ENCODE measurements at regions not wholly inside any gene's neighbourhood (a gene's known extent, or its start where the extent isn't known, plus 50 kb on each side); places are given as distances from the start of the nearest gene placed in this dataset.
"Not testable (repeated sequence)": the region's sequence is repeated elsewhere in the genome, so short reads cannot be mapped to it uniquely, and the experiment has no call there.

DNA sequence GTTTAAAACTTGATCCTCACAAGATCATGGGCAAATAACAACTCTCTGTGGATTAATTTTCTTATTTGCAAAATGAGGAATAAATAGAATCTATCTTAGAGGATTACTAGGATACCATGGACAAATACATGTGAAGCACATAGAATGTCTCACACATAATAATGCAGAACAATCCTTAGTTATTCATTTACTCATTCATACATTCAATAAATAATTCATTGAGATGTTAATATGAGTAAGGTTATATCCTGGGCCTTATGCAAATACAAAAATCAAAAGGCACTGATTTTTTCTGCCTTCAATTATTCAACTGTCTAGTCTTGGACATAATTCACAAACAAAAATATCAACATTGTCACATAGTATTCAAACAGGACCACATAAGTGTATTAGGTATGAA lies 654.1 kb downstream of the MECOM start:
- H3K36me3 Mint-ChIP-seq = no peaks in the 10 kb centered on the region
- H3K9me3 Mint-ChIP-seq = no peaks in the 10 kb centered on the region
- H3K4me3 Mint-ChIP-seq = no peak overlapping the region
- DNase-seq (ENCODE audit: extremely low spot score, unreplicated experiment) = no peak
- H3K27ac Mint-ChIP-seq = no peak overlapping the region
- TF ChIP-seq, protein P1, sequence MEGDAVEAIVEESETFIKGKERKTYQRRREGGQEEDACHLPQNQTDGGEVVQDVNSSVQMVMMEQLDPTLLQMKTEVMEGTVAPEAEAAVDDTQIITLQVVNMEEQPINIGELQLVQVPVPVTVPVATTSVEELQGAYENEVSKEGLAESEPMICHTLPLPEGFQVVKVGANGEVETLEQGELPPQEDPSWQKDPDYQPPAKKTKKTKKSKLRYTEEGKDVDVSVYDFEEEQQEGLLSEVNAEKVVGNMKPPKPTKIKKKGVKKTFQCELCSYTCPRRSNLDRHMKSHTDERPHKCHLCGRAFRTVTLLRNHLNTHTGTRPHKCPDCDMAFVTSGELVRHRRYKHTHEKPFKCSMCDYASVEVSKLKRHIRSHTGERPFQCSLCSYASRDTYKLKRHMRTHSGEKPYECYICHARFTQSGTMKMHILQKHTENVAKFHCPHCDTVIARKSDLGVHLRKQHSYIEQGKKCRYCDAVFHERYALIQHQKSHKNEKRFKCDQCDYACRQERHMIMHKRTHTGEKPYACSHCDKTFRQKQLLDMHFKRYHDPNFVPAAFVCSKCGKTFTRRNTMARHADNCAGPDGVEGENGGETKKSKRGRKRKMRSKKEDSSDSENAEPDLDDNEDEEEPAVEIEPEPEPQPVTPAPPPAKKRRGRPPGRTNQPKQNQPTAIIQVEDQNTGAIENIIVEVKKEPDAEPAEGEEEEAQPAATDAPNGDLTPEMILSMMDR (conservative IDR thresholded peaks at IDR 0.05) = no peak
- H3K4me1 Mint-ChIP-seq (ENCODE audit: unreplicated experiment) = no peaks in the 10 kb centered on the region
- H3K27me3 Mint-ChIP-seq = peaks cover 1% of the 10 kb centered on the region

DNA sequence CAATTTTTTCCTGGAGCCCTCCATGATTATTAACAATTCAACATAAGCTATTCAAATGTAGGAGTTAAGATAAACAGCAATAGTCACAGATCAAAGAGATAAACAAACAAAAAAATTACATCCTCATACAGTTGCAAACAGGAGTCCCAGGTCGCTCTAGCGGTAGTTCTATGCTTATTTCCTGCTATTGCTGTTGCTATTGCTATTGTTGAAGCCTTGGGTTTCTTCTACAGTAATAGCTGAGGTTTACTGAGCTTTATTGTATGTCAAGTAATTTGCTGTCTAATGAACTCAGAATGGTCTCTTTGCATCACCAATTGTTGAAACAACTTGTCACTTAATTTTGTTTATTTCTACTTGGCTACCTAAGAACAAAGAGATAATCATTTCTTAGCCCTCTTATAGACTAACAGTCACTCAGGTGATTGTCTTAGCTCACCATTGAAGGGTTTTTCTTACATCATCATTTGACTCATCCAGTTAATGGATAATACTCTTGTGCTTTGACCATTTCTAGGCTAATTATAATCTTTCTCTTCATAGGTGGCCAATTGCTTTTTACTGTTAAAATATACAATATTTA lies 654.6 kb downstream of the MECOM start:
- H3K4me3 Mint-ChIP-seq = no peak overlapping the region
- no peak for DNase-seq (ENCODE audit: extremely low spot score, unreplicated experiment)
- TF ChIP-seq, protein P1 (conservative IDR thresholded peaks at IDR 0.05) = no peak
- no peaks in the 10 kb centered on the region for H3K4me1 Mint-ChIP-seq (ENCODE audit: unreplicated experiment)
- H3K36me3 Mint-ChIP-seq = no peaks in the 10 kb centered on the region
- peaks cover 3% of the 10 kb centered on the region for H3K27me3 Mint-ChIP-seq
- H3K27ac Mint-ChIP-seq = no peak overlapping the region
- H3K9me3 Mint-ChIP-seq = no peaks in the 10 kb centered on the region

DNA sequence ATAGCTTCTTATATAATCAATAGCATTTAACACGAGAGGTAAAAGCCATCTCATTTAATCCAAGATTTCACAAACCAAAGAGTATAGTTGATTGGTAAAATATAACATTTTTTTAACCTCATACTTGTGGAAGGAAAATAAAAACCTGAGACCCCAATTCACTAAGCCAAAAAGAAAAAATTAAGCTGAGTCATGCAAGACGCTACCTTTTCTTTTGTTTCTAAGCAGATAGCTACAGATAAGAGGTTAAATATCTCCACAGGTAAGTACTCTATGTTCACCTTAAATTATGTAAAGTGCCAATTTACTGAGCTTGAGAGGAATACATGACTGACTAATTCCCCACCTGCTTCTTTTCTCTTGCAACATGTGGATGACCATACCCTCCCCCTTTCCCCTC lies 656.4 kb downstream of the MECOM start:
- Mint-ChIP-seq H3K4me3 (no peak overlapping the region), H3K9me3 (no peaks in the 10 kb centered on the region), H3K27ac (no peak overlapping the region), H3K27me3 (peaks cover 3% of the 10 kb centered on the region), H3K36me3 (no peaks in the 10 kb centered on the region), H3K4me1 (ENCODE audit: unreplicated experiment) (peaks cover 7% of the 10 kb centered on the region)
- no peak for DNase-seq (ENCODE audit: extremely low spot score, unreplicated experiment)
- TF ChIP-seq, protein P1 (conservative IDR thresholded peaks at IDR 0.05) = no peak

DNA sequence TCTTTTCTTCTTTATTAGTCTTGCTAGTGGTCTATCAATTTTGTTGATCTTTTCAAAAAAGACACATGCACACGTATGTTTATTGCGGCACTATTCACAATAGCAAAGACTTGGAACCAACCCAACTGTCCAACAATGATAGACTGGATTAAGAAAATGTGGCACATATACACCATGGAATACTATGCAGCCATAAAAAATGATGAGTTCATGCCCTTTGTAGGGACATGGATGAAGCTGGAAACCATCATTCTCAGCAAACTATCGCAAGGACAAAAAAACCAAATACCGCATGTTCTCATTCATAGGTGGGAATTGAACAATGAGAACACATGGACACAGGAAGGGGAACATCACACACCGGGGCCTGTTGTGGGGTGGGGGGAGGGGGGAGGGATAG lies 657.1 kb downstream of the MECOM start:
- H3K4me1 Mint-ChIP-seq (ENCODE audit: unreplicated experiment); H3K4me3 Mint-ChIP-seq; H3K9me3 Mint-ChIP-seq; H3K36me3 Mint-ChIP-seq; H3K27me3 Mint-ChIP-seq; DNase-seq (ENCODE audit: extremely low spot score, unreplicated experiment); H3K27ac Mint-ChIP-seq: not testable (repeated sequence)

DNA sequence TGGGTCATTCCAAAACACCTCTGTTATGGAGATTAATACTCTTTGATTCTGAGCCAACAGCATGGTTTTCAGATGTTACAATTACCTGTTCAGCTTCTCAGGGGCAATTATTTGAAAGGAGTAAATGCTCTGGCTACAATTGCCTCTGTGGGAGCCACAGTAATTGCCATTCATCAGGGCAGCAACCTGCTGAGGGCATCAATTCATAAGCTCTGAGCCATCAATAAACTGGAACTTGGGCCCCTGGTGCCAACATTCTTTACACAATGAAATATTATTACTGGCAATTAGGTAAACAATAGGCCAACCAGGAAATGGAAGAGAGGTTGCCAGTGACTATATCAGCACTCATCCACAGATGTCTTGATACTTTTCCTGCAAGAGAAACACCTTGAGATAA lies 660.8 kb downstream of the MECOM start:
- Mint-ChIP-seq H3K4me1 (ENCODE audit: unreplicated experiment) (peaks cover 7% of the 10 kb centered on the region), H3K36me3 (no peaks in the 10 kb centered on the region), H3K27ac (no peak overlapping the region), H3K4me3 (no peak overlapping the region), H3K9me3 (no peaks in the 10 kb centered on the region), H3K27me3 (peaks cover 5% of the 10 kb centered on the region)
- no peak for DNase-seq (ENCODE audit: extremely low spot score, unreplicated experiment)
- TF ChIP-seq, protein P1 (conservative IDR thresholded peaks at IDR 0.05) = no peak

DNA sequence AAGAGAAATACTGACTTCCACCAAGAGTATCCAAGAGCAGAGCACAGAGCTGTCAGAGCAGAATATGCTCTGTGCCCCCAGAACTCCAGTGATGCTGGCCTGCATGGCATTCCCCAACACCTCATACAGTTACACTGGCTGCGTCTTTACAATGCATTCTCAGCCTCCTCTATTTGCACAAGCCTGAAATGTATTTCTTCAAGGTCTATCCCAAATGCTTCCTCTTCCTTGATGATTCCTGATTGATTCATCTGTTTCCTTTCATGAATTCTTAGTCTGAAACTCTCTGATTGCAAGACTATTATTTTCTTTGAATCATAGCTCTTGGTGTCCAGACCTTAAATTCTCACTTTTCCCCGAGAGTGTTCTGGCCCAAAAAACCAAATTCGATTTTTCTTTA lies 664.7 kb downstream of the MECOM start:
- H3K4me3 Mint-ChIP-seq = no peak overlapping the region
- no peak for DNase-seq (ENCODE audit: extremely low spot score, unreplicated experiment)
- TF ChIP-seq, protein P1 (conservative IDR thresholded peaks at IDR 0.05) = no peak
- H3K36me3 Mint-ChIP-seq = no peaks in the 10 kb centered on the region
- H3K27ac Mint-ChIP-seq = no peak overlapping the region
- H3K4me1 Mint-ChIP-seq (ENCODE audit: unreplicated experiment) = peaks cover 7% of the 10 kb centered on the region
- peaks cover 4% of the 10 kb centered on the region for H3K27me3 Mint-ChIP-seq
- H3K9me3 Mint-ChIP-seq = no peaks in the 10 kb centered on the region
